Endothelial cell of hepatic sinusoid (primary cell): ENCODE measurements at regions not wholly inside any gene's neighbourhood (a gene's known extent, or its start where the extent isn't known, plus 50 kb on each side); places are given as distances from the start of the nearest gene placed in this dataset.

Experiments
- in situ Hi-C: cut with HindIII; loops from 2 replicates; pipeline ENCODE4 v1.10.0; 2017; ENCODE audit warnings: low sequenced_read_pairs

DNA sequence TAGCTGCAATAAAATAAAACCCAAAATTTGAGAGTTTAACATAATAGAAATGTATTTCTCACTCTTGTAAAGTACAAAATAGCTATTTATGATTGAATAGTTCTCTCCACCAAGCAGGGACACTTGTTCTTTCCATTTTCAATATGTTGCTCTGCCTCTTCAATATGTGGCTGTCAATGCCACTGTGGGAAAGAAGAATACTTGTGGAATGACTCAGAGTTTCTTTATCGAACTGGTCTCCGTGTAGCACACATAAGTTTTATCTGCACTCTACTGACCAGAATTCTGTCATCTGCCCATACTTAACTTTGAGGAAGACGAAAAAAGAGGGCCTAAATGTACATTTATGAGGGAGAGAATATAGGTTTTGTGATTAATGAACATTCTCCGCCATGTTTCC is 256.9 kb downstream of the ATXN7L3B start:
- in situ Hi-C loops = no loop called here

DNA sequence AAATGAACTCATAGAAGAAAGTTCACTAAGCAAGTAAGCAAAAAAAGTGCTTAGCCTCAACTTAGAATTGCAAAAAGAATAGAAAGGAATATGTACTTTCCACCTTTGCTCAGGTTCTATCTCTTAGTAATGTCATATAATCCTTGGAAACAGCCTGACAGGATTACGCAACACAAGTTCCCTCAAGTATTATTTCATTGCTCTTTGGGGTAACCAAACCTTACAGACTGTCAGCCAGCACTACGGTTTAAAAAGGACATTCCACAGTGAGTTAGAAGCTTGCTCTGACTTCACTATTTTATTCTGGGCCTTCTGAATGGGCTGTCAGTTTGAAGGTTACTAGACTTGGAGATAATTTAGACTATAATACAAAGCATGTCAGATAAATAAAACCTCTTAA is 264.0 kb downstream of the ATXN7L3B start:
- in situ Hi-C loops = no loop called here

GRCh38 chr12:74816398-74817175 is 279.0 kb downstream of the ATXN7L3B start:
- in situ Hi-C loops = no loop called here

DNA sequence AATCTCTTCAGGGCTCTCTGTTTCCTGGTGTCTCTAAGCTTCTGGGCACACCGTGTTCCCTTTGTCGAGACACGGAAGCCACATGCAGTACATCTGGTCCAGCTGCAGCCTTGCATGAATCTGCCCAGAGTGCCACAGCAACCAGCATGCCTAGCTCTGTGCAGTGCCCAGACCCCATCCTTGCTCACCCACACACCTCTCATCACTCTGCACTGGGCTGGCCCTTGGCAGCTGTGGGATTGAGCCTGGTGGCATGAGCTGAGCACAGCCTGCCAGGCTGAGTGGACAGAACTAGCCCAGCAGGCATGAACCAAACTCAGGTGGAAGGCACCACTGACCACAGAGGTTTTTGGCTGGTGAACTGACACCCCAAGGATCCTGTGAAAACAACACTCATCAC is 279.9 kb downstream of the ATXN7L3B start:
- in situ Hi-C loops = no loop called here

DNA sequence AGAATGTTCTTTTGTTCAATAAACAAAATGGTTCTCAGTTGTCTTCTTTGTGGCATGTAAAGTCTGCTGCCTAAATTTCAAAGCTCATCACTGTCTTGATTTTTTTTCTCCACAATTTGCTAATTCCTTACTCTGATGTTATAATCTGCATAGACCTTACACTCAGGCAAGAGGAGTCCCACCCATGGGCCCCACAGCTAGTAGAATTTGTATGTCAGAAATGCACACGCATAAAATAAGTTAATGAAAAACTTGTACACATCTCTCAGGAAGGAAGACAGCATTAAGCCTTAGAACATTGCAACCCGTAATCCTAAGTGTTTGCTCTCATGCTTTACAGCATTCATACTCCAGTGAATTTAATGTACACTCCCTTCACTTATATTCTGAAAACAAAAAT is 280.8 kb downstream of the ATXN7L3B start:
- in situ Hi-C loops = no loop called here

- in situ Hi-C loops = no loop called here
Observed at GRCh38 chr12:74820324-74820723, 282.7 kb downstream of the ATXN7L3B start.

GRCh38 chr12:74836567-74836966 is 298.9 kb downstream of the ATXN7L3B start:
- in situ Hi-C loops = no loop called here

GRCh38 chr12:74846116-74846515 is 308.5 kb downstream of the ATXN7L3B start:
- in situ Hi-C loops = no loop called here

- in situ Hi-C loops = no loop called here
Observed at GRCh38 chr12:74847169-74847568, 309.5 kb downstream of the ATXN7L3B start.

- in situ Hi-C loops = no loop called here
Observed at GRCh38 chr12:74848006-74848405, 310.4 kb downstream of the ATXN7L3B start.

GRCh38 chr12:74849801-74850200 is 312.2 kb downstream of the ATXN7L3B start:
- in situ Hi-C loops = no loop called here

DNA sequence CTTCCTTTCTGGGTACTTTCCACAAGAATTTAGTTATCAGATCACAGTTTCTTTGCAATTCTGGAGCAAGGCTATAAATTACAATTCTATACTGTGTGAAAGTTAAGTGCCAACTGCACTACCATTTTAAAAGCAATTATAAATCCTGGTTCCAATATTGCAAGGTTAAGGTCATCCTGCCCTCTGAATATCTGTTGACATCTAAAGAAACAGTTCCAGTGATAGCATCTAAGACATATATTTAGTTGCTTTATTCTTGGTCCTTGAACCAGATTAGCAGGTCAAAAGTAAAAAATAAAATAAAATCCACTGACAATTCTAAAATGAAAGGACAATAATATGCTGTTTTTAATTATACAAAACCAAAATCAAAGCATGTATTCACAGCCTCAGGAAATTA is 334.2 kb downstream of the ATXN7L3B start:
- in situ Hi-C loops = no loop called here

- in situ Hi-C loops = no loop called here
Observed at GRCh38 chr12:74885775-74886174, 323.9 kb downstream of the KCNC2 start.

- in situ Hi-C loops = no loop called here
Observed at GRCh38 chr12:74889073-74889472, 320.6 kb downstream of the KCNC2 start.

GRCh38 chr12:74889563-74890236 is 319.9 kb downstream of the KCNC2 start:
- in situ Hi-C loops = no loop called here

DNA sequence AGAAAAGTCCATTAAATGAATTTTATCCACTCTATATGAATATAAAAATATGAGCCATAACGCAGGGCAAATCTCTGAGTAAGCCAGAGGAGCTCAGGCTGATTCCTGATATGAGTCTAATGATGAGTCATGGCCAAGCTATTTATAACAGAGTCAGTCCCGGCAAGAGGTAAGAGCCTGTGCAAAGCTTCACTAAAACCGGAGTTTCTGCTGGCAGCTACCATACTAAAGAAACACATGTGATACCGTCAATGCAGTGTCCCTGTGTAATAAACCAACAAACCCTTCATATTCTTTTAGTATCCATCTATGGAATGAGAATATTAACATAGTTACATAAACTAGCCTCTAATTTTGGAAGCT is 319.4 kb downstream of the KCNC2 start:
- in situ Hi-C loops = no loop called here

GRCh38 chr12:74891083-74891668 is 318.5 kb downstream of the KCNC2 start:
- in situ Hi-C loops = no loop called here

- in situ Hi-C loops = no loop called here
Observed at GRCh38 chr12:74892057-74892633, 317.5 kb downstream of the KCNC2 start.

DNA sequence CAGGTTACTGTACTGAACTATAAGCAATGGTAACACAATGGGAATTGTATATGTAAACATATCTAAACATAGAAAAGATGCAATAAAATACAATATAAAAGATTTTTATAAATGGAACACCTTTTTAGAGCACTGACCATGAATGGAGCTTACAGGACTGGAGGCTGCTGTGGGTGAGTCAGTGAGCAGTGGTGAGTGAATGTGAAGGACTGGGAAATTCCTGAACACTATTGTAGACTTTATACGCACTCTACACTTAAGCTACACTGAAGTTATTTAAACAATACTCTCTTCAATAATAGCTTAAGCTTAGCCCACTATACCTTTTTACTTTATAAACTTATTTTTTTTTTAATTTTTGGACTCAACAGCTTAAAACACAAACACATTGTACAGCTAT is 313.5 kb downstream of the KCNC2 start:
- in situ Hi-C loops = no loop called here

DNA sequence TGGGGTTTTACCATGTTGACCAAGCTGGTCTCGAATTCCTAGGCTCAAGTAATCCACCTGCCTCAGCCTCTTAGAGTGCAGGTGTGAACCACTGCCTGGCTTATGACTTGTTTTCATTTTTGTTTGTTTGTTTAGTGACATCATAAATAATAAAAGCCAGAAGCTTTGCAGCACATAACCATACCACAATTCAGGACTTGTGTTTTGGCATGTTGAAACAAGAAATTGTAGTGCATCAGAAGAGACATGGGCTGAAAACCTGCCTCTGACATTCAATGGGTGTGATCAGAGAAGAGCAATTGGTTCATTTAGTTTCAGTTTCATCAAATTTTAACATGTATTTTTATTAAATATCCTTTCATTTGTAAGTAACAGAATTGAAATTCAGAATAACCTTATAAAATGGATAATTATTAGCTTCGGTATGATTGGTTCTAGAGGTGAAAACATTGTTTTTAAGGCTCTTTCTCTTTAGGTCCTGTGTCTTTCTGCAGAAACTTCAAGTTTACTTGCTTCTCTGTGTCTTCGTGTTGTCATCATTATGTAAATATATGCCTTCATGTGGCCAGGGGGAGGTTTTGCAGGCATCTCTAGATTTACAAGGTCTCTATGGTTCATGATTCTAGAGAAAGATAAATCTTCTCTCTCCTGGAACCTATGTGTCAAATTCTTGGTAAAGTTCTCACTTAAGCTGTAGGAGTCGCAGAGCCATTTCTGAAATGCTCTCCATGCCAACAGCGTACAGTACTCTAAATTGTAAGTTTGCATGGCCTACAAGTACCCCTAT is 312.0 kb downstream of the KCNC2 start:
- in situ Hi-C loops = no loop called here
